ENCODE measurements at regions not wholly inside any gene's neighbourhood (a gene's known extent, or its start where the extent isn't known, plus 50 kb on each side); places are given as distances from the start of the nearest gene placed in this dataset.
"Not testable (repeated sequence)": the region's sequence is repeated elsewhere in the genome, so short reads cannot be mapped to it uniquely, and the experiment has no call there.

GRCh38 chr2:147609301-147609700 is 235.5 kb upstream of the ACVR2A start:
- Mint-ChIP-seq H3K36me3 (ENCODE audit: low read depth) (peaks cover 2% of the 10 kb centered on the region), H3K27ac (no peak overlapping the region), H3K4me1 (no peaks in the 10 kb centered on the region), H3K27me3 (no peaks in the 10 kb centered on the region), H3K9me3 (peaks cover 6% of the 10 kb centered on the region), H3K4me3 (no peak overlapping the region)
- CTCF ChIA-PET: interaction anchor here (0.6 kb wide), 1 partner anchor 86 kb away, joined by 4 read pairs; no protein-coding TSS in a partner anchor
- POLR2A ChIA-PET: no interaction called here
- no peak for DNase-seq

GRCh38 chr2:147607379-147607778 is 237.4 kb upstream of the ACVR2A start:
- Mint-ChIP-seq H3K27ac (no peak overlapping the region), H3K4me1 (no peaks in the 10 kb centered on the region), H3K4me3 (no peak overlapping the region), H3K9me3 (peaks cover 6% of the 10 kb centered on the region), H3K36me3 (ENCODE audit: low read depth) (peaks cover 2% of the 10 kb centered on the region), H3K27me3 (no peaks in the 10 kb centered on the region)
- ChIA-PET CTCF (no interaction called here), POLR2A (no interaction called here)
- DNase-seq: no peak

- no peaks in the 10 kb centered on the region for H3K27me3 Mint-ChIP-seq
- CTCF ChIA-PET: no interaction called here
- POLR2A ChIA-PET: no interaction called here
- H3K4me3 Mint-ChIP-seq: no peak overlapping the region
- no peaks in the 10 kb centered on the region for H3K4me1 Mint-ChIP-seq
- H3K27ac Mint-ChIP-seq: no peak overlapping the region
- H3K36me3 Mint-ChIP-seq (ENCODE audit: low read depth): no peaks in the 10 kb centered on the region
- no peak for DNase-seq
- H3K9me3 Mint-ChIP-seq: peaks cover 3% of the 10 kb centered on the region
Observed at GRCh38 chr2:147603876-147604275, 241.0 kb upstream of the ACVR2A start.

- ChIA-PET CTCF (no interaction called here), POLR2A (no interaction called here)
- no peak for DNase-seq
- no peaks in the 10 kb centered on the region for H3K4me1 Mint-ChIP-seq
- H3K27me3 Mint-ChIP-seq: no peaks in the 10 kb centered on the region
- no peaks in the 10 kb centered on the region for H3K36me3 Mint-ChIP-seq (ENCODE audit: low read depth)
- H3K4me3 Mint-ChIP-seq: no peak overlapping the region
- H3K9me3 Mint-ChIP-seq: peaks cover 3% of the 10 kb centered on the region
- H3K27ac Mint-ChIP-seq: no peak overlapping the region
Observed at GRCh38 chr2:147603447-147603846, 241.4 kb upstream of the ACVR2A start.

- Mint-ChIP-seq H3K9me3 (peaks cover 3% of the 10 kb centered on the region), H3K27me3 (no peaks in the 10 kb centered on the region), H3K4me1 (no peaks in the 10 kb centered on the region), H3K4me3 (no peak overlapping the region), H3K36me3 (ENCODE audit: low read depth) (no peaks in the 10 kb centered on the region), H3K27ac (no peak overlapping the region)
- POLR2A ChIA-PET: no interaction called here
- no peak for DNase-seq
- CTCF ChIA-PET: no interaction called here
Observed at GRCh38 chr2:147600646-147601045, 244.2 kb upstream of the ACVR2A start.

GRCh38 chr2:147600223-147600622 is 244.6 kb upstream of the ACVR2A start:
- H3K27me3 Mint-ChIP-seq: no peaks in the 10 kb centered on the region
- DNase-seq: no peak
- H3K4me1 Mint-ChIP-seq: no peaks in the 10 kb centered on the region
- peaks cover 3% of the 10 kb centered on the region for H3K9me3 Mint-ChIP-seq
- ChIA-PET CTCF (no interaction called here), POLR2A (no interaction called here)
- H3K4me3 Mint-ChIP-seq: no peak overlapping the region
- no peaks in the 10 kb centered on the region for H3K36me3 Mint-ChIP-seq (ENCODE audit: low read depth)
- no peak overlapping the region for H3K27ac Mint-ChIP-seq

- Mint-ChIP-seq H3K9me3 (peaks cover 16% of the 10 kb centered on the region), H3K4me1 (no peaks in the 10 kb centered on the region), H3K27me3 (no peaks in the 10 kb centered on the region), H3K36me3 (ENCODE audit: low read depth) (peaks cover 4% of the 10 kb centered on the region), H3K27ac (no peak overlapping the region), H3K4me3 (no peak overlapping the region)
- CTCF ChIA-PET: no interaction called here
- no peak for DNase-seq
- POLR2A ChIA-PET: no interaction called here
Observed at GRCh38 chr2:147595200-147595599, 249.6 kb upstream of the ACVR2A start.

- Mint-ChIP-seq H3K4me1 (no peaks in the 10 kb centered on the region), H3K27ac (no peak overlapping the region), H3K4me3 (no peak overlapping the region), H3K36me3 (ENCODE audit: low read depth) (peaks cover 4% of the 10 kb centered on the region), H3K27me3 (no peaks in the 10 kb centered on the region), H3K9me3 (peaks cover 16% of the 10 kb centered on the region)
- ChIA-PET POLR2A (no interaction called here), CTCF (no interaction called here)
- DNase-seq: no peak
Observed at GRCh38 chr2:147594038-147594437, 250.8 kb upstream of the ACVR2A start.

GRCh38 chr2:147592784-147593183 is 252.0 kb upstream of the ACVR2A start:
- POLR2A ChIA-PET; H3K4me3 Mint-ChIP-seq; H3K36me3 Mint-ChIP-seq (ENCODE audit: low read depth); H3K4me1 Mint-ChIP-seq; DNase-seq; H3K27me3 Mint-ChIP-seq; CTCF ChIA-PET; H3K27ac Mint-ChIP-seq: not testable (repeated sequence)
- peaks cover 16% of the 10 kb centered on the region for H3K9me3 Mint-ChIP-seq

GRCh38 chr2:147589127-147589526 is 255.7 kb upstream of the ACVR2A start:
- Mint-ChIP-seq H3K4me1 (no peaks in the 10 kb centered on the region), H3K9me3 (peaks cover 20% of the 10 kb centered on the region), H3K27ac (no peak overlapping the region), H3K36me3 (ENCODE audit: low read depth) (peaks cover 4% of the 10 kb centered on the region), H3K4me3 (no peak overlapping the region), H3K27me3 (peaks cover 2% of the 10 kb centered on the region)
- ChIA-PET CTCF (no interaction called here), POLR2A (no interaction called here)
- no peak for DNase-seq

GRCh38 chr2:147588191-147588590 is 256.6 kb upstream of the ACVR2A start:
- CTCF ChIA-PET: no interaction called here
- H3K36me3 Mint-ChIP-seq (ENCODE audit: low read depth): peaks cover 4% of the 10 kb centered on the region

GRCh38 chr2:147578529-147578928 is 266.3 kb upstream of the ACVR2A start:
- Mint-ChIP-seq H3K27me3 (peaks cover 3% of the 10 kb centered on the region), H3K9me3 (no peaks in the 10 kb centered on the region), H3K36me3 (ENCODE audit: low read depth) (no peaks in the 10 kb centered on the region), H3K4me3 (no peak overlapping the region), H3K27ac (no peak overlapping the region), H3K4me1 (no peaks in the 10 kb centered on the region)
- DNase-seq: no peak
- ChIA-PET CTCF (no interaction called here), POLR2A (no interaction called here)

More at GRCh38 chr2:147588191-147588590, 256.6 kb upstream of the ACVR2A start:
- Mint-ChIP-seq H3K9me3 (peaks cover 18% of the 10 kb centered on the region), H3K4me1 (no peaks in the 10 kb centered on the region), H3K4me3 (no peak overlapping the region), H3K27me3 (peaks cover 8% of the 10 kb centered on the region), H3K27ac (no peak overlapping the region)
- POLR2A ChIA-PET: no interaction called here
- no peak for DNase-seq

- peaks cover 1% of the 10 kb centered on the region for H3K27me3 Mint-ChIP-seq
- no peaks in the 10 kb centered on the region for H3K9me3 Mint-ChIP-seq
- no peaks in the 10 kb centered on the region for H3K36me3 Mint-ChIP-seq (ENCODE audit: low read depth)
- no peaks in the 10 kb centered on the region for H3K4me1 Mint-ChIP-seq
- H3K4me3 Mint-ChIP-seq: no peak overlapping the region
- ChIA-PET CTCF (no interaction called here), POLR2A (no interaction called here)
- no peak for DNase-seq
- H3K27ac Mint-ChIP-seq: no peak overlapping the region
Observed at GRCh38 chr2:147577998-147578380, 266.8 kb upstream of the ACVR2A start.

- ChIA-PET POLR2A (no interaction called here), CTCF (no interaction called here)
- DNase-seq: no peak
- Mint-ChIP-seq H3K27me3 (peaks cover 1% of the 10 kb centered on the region), H3K36me3 (ENCODE audit: low read depth) (no peaks in the 10 kb centered on the region), H3K9me3 (no peaks in the 10 kb centered on the region), H3K4me1 (no peaks in the 10 kb centered on the region), H3K27ac (no peak overlapping the region), H3K4me3 (no peak overlapping the region)
Observed at GRCh38 chr2:147577323-147577997, 267.4 kb upstream of the ACVR2A start.
